PFSK-1 (cell line): ENCODE measurements at regions not wholly inside any gene's neighbourhood (a gene's known extent, or its start where the extent isn't known, plus 50 kb on each side); places are given as distances from the start of the nearest gene placed in this dataset.

ENCODE experiments used
- FOXP2 ChIP-seq: optimal IDR thresholded peaks from 2 replicates; pipeline ENCODE3; 2011; ENCODE audit warnings: borderline replicate concordance, control low read depth, inconsistent platforms; ENCODE audit not compliant: insufficient read depth; ENCODE audit errors: extremely low read length, extremely low read depth
- POLR2AphosphoS5 ChIP-seq: IDR thresholded peaks from 2 replicates; pipeline ENCODE4 v1.6.1; 2012; ENCODE audit warnings: low read depth, mild to moderate bottlenecking, control low read depth, low read length, moderate library complexity
- SIN3A ChIP-seq: IDR thresholded peaks from 2 replicates; pipeline ENCODE4 v1.6.1; 2012; ENCODE audit warnings: mild to moderate bottlenecking, low read length, moderate library complexity, borderline replicate concordance; ENCODE audit not compliant: insufficient read depth
- TAF1 ChIP-seq: IDR thresholded peaks from 2 replicates; pipeline ENCODE4 v1.6.1; 2012; ENCODE audit warnings: low read length, control low read depth, borderline replicate concordance; ENCODE audit not compliant: insufficient read depth
- TF ChIP-seq, protein P1 (sequence below), 2 experiments: IDR thresholded peaks; 2 replicates each; pipeline versions ENCODE4 v1.6.1 to v1.8.0; 2011 to 2012; ENCODE audit warnings: low read depth in 2 of 2, low read length in 2 of 2, control low read depth in 1 of 2, inconsistent platforms in 1 of 2, mild to moderate bottlenecking in 1 of 2, moderate library complexity in 1 of 2; ENCODE audit not compliant: insufficient read depth in 1 of 2

- TF ChIP-seq TAF1, result no peak
- no peak for TF ChIP-seq FOXP2
- no peak for TF ChIP-seq SIN3A
- TF ChIP-seq, protein P1, sequence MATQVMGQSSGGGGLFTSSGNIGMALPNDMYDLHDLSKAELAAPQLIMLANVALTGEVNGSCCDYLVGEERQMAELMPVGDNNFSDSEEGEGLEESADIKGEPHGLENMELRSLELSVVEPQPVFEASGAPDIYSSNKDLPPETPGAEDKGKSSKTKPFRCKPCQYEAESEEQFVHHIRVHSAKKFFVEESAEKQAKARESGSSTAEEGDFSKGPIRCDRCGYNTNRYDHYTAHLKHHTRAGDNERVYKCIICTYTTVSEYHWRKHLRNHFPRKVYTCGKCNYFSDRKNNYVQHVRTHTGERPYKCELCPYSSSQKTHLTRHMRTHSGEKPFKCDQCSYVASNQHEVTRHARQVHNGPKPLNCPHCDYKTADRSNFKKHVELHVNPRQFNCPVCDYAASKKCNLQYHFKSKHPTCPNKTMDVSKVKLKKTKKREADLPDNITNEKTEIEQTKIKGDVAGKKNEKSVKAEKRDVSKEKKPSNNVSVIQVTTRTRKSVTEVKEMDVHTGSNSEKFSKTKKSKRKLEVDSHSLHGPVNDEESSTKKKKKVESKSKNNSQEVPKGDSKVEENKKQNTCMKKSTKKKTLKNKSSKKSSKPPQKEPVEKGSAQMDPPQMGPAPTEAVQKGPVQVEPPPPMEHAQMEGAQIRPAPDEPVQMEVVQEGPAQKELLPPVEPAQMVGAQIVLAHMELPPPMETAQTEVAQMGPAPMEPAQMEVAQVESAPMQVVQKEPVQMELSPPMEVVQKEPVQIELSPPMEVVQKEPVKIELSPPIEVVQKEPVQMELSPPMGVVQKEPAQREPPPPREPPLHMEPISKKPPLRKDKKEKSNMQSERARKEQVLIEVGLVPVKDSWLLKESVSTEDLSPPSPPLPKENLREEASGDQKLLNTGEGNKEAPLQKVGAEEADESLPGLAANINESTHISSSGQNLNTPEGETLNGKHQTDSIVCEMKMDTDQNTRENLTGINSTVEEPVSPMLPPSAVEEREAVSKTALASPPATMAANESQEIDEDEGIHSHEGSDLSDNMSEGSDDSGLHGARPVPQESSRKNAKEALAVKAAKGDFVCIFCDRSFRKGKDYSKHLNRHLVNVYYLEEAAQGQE (IDR thresholded peaks at IDR 0.05; ENCODE audit: insufficient read depth in 1 of 2, low read depth in 2 of 2, low read length in 2 of 2), result no peak
Measured at GRCh38 chrX:96576368-96576767, 108.3 kb upstream of the DIAPH2 start.

- TF ChIP-seq, protein P1 (IDR thresholded peaks at IDR 0.05; ENCODE audit: insufficient read depth in 1 of 2, low read depth in 2 of 2, low read length in 2 of 2), result no peak
- TF ChIP-seq TAF1 (no peak), FOXP2 (no peak), POLR2AphosphoS5 (no peak), SIN3A (no peak)
Measured at GRCh38 chrX:96578781-96579180, 105.9 kb upstream of the DIAPH2 start.

DNA sequence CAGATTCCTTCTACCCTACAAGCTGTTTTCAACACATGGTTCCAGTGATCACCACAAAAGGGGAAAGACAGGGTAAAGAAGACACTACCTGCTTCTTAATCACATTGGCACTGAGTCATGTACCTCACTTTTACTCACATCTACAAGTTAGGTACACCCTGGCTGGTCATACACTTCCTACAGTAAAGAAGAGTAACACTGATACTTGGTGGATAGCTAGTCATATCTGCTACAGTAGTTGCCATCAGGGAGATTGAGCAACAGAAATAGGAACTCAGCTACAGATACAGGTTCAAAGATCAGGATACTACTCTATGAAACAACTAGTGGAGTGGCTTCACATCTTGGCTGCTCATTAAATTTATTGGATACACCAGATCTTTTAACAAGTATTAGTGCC is 105.4 kb upstream of the DIAPH2 start:
- TF ChIP-seq FOXP2, result no peak
- no peak for TF ChIP-seq SIN3A
- no peak for TF ChIP-seq POLR2AphosphoS5
- TF ChIP-seq TAF1, result no peak
- TF ChIP-seq, protein P1 (IDR thresholded peaks at IDR 0.05; ENCODE audit: insufficient read depth in 1 of 2, low read depth in 2 of 2, low read length in 2 of 2), result no peak

DNA sequence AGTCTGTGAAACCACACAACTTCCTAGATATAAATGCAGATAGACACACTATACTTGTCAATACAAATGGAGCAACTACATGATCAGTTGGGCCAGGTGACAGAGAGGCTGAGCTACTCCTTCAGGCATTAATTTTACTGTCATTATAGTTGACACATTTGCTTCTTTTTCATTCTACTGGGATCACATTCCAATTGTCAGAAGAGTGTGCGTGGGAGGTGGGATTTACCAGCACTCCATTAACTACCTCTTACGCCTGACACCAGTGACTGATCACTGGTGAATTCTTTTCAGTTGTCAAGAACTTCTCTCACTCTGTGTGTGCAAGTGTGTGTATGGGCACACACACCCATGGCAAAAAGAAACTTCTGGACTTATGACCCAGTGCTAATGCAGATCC is 94.2 kb upstream of the DIAPH2 start:
- TF ChIP-seq SIN3A, result no peak
- no peak for TF ChIP-seq POLR2AphosphoS5
- TF ChIP-seq FOXP2, result no peak
- TF ChIP-seq TAF1, result no peak
- TF ChIP-seq, protein P1 (IDR thresholded peaks at IDR 0.05; ENCODE audit: insufficient read depth in 1 of 2, low read depth in 2 of 2, low read length in 2 of 2), result no peak

GRCh38 chrX:96591421-96591820 is 93.2 kb upstream of the DIAPH2 start:
- TF ChIP-seq TAF1 (no peak), POLR2AphosphoS5 (no peak), FOXP2 (no peak), SIN3A (no peak)
- TF ChIP-seq, protein P1 (IDR thresholded peaks at IDR 0.05; ENCODE audit: insufficient read depth in 1 of 2, low read depth in 2 of 2, low read length in 2 of 2), result no peak
